ENCODE measurements at regions not wholly inside any gene's neighbourhood (a gene's known extent, or its start where the extent isn't known, plus 50 kb on each side); places are given as distances from the start of the nearest gene placed in this dataset.

- no peak for DNase-seq (ENCODE audit: low spot score)
Observed at GRCh38 chr15:96524676-96525417, 194.3 kb downstream of the NR2F2 start.

- DNase-seq (ENCODE audit: low spot score) = no peak
Observed at GRCh38 chr15:96535148-96535547, 204.6 kb downstream of the NR2F2 start.

- no peak for DNase-seq (ENCODE audit: low spot score)
Observed at GRCh38 chr15:96538491-96538890, 208.0 kb downstream of the NR2F2 start.

GRCh38 chr15:96540283-96540682, 209.8 kb downstream of the NR2F2 start:
- no peak for DNase-seq (ENCODE audit: low spot score)

- DNase-seq (ENCODE audit: low spot score) = no peak
Observed at GRCh38 chr15:96542130-96542770, 211.8 kb downstream of the NR2F2 start.

GRCh38 chr15:96544162-96544756, 213.8 kb downstream of the NR2F2 start:
- no peak for DNase-seq (ENCODE audit: low spot score)

- no peak for DNase-seq (ENCODE audit: low spot score)
Observed at GRCh38 chr15:96549136-96549535, 218.6 kb downstream of the NR2F2 start.

GRCh38 chr15:96551196-96551595, 220.7 kb downstream of the NR2F2 start:
- DNase-seq (ENCODE audit: low spot score) = no peak

GRCh38 chr15:96551722-96552121, 221.2 kb downstream of the NR2F2 start:
- no peak for DNase-seq (ENCODE audit: low spot score)

GRCh38 chr15:96553006-96553405, 222.5 kb downstream of the NR2F2 start:
- no peak for DNase-seq (ENCODE audit: low spot score)

GRCh38 chr15:96553451-96553850, 223.0 kb downstream of the NR2F2 start:
- no peak for DNase-seq (ENCODE audit: low spot score)

GRCh38 chr15:96553931-96554330, 223.4 kb downstream of the NR2F2 start:
- DNase-seq (ENCODE audit: low spot score) = no peak

- DNase-seq (ENCODE audit: low spot score) = no peak
Observed at GRCh38 chr15:96554541-96554940, 224.0 kb downstream of the NR2F2 start.

- no peak for DNase-seq (ENCODE audit: low spot score)
Observed at GRCh38 chr15:96559087-96559486, 228.6 kb downstream of the NR2F2 start.

GRCh38 chr15:96559631-96560030, 229.1 kb downstream of the NR2F2 start:
- no peak for DNase-seq (ENCODE audit: low spot score)

GRCh38 chr15:96560246-96560895, 229.9 kb downstream of the NR2F2 start:
- DNase-seq (ENCODE audit: low spot score) = no peak

- no peak for DNase-seq (ENCODE audit: low spot score)
Observed at GRCh38 chr15:96561593-96561992, 231.1 kb downstream of the NR2F2 start.

- no peak for DNase-seq (ENCODE audit: low spot score)
Observed at GRCh38 chr15:96564546-96564945, 234.0 kb downstream of the NR2F2 start.

- no peak for DNase-seq (ENCODE audit: low spot score)
Observed at GRCh38 chr15:96565266-96565665, 234.8 kb downstream of the NR2F2 start.

- DNase-seq (ENCODE audit: low spot score) = no peak
Observed at GRCh38 chr15:96574782-96575181, 244.3 kb downstream of the NR2F2 start.

- DNase-seq (ENCODE audit: low spot score) = no peak
Observed at GRCh38 chr15:96576596-96576995, 246.1 kb downstream of the NR2F2 start.

- DNase-seq (ENCODE audit: low spot score) = no peak
Observed at GRCh38 chr15:96578393-96578792, 247.9 kb downstream of the NR2F2 start.

- no peak for DNase-seq (ENCODE audit: low spot score)
Observed at GRCh38 chr15:96581371-96581770, 250.9 kb downstream of the NR2F2 start.
